HEK293T (cell line): ENCODE measurements at regions not wholly inside any gene's neighbourhood (a gene's known extent, or its start where the extent isn't known, plus 50 kb on each side); places are given as distances from the start of the nearest gene placed in this dataset.
"Not testable (repeated sequence)": the region's sequence is repeated elsewhere in the genome, so short reads cannot be mapped to it uniquely, and the experiment has no call there.

ENCODE experiments used
- ARNT ChIP-seq: fragments of 450-650 bp; IDR thresholded peaks from 2 replicates; pipeline ENCODE4 v1.6.1; 2017; ENCODE audit warnings: mild to moderate bottlenecking
- ELF4 ChIP-seq: fragments of 450-650 bp; IDR thresholded peaks from 2 replicates; pipeline ENCODE4 v1.6.1; 2017; ENCODE audit warnings: antibody characterized with exemption
- FOXA1 ChIP-seq: fragments of 450-650 bp; IDR thresholded peaks from 2 replicates; pipeline ENCODE4 v1.6.1; 2016; ENCODE audit warnings: mild to moderate bottlenecking
- FOXM1 ChIP-seq: fragments of 450-650 bp; IDR thresholded peaks from 2 replicates; pipeline ENCODE4 v1.6.1; 2017; ENCODE audit warnings: mild to moderate bottlenecking, borderline replicate concordance
- HDGF ChIP-seq: fragments of 450-650 bp; IDR thresholded peaks from 2 replicates; pipeline ENCODE4 v1.6.1; 2017; ENCODE audit warnings: antibody characterized with exemption, borderline replicate concordance
- LEF1 ChIP-seq: fragments of 450-650 bp; IDR thresholded peaks from 2 replicates; pipeline ENCODE4 v1.6.1; 2017; ENCODE audit warnings: mild to moderate bottlenecking, borderline replicate concordance
- PKNOX1 ChIP-seq: fragments of 450-650 bp; IDR thresholded peaks from 2 replicates; pipeline ENCODE4 v1.6.1; 2016
- SUZ12 ChIP-seq: fragments of 450-650 bp; IDR thresholded peaks from 2 replicates; pipeline ENCODE4 v1.6.1; 2016; ENCODE audit warnings: mild to moderate bottlenecking
- ZNF384 ChIP-seq: fragments of 450-650 bp; IDR thresholded peaks from 2 replicates; pipeline ENCODE4 v1.6.1; 2016

DNA sequence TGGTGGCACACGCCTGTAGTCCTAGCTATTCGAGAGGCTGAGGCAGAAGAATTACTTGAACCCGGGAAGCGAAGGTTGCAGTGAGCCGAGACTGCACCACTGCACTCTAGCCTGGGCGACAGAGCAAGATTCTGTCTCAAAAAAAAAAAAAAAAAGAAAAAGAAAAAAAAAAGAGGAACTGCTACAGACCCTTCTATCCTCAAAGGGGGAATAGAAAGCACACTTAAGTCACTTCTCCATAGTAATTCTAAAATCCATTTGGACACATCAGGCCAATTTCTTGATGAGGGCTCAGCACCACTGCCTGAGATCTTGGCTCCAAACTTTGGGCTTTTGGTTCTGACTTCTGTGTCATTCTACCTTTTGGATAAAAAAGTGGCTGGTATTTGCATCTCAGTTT, 694.6 kb downstream of the MTRR start:
- not testable (repeated sequence) for TF ChIP-seq FOXM1, ARNT, ELF4, FOXA1, ZNF384, LEF1, SUZ12, PKNOX1, HDGF
